ENCODE measurements at regions not wholly inside any gene's neighbourhood (a gene's known extent, or its start where the extent isn't known, plus 50 kb on each side); places are given as distances from the start of the nearest gene placed in this dataset.

GRCh38 chr2:128552806-128553551 is 234.3 kb upstream of the HS6ST1 start:
- no peaks in the 10 kb centered on the region for H3K9me3 ChIP-seq (ENCODE audit: low read length)
- no TSS peak for BruUV-seq (replicated peaks)
- intact Hi-C loops (cut with micrococcal nuclease; ENCODE audit: unreplicated experiment): no loop called here
- H3K36me3 ChIP-seq (replicated peaks in 1 of 2; ENCODE audit: control insufficient read depth in 1 of 2, insufficient read depth in 2 of 2, low read length in 2 of 2): no peaks in the 10 kb centered on the region
- H3K4me2 ChIP-seq (ENCODE audit: low read depth, low read length): no peak overlapping the region
- H3K9ac ChIP-seq (ENCODE audit: insufficient read depth, low read depth, low read length): no peak overlapping the region
- no peaks in the 10 kb centered on the region for H3K79me2 ChIP-seq (ENCODE audit: insufficient read depth, low read length)
- H3K27ac ChIP-seq (ENCODE audit: extremely low read length, insufficient read depth, low read length): no peak overlapping the region
- ChIA-PET POLR2A (no interaction called here), CTCF (ENCODE audit: low intra/inter-chr PET ratio, low total read pairs) (no interaction called here)
- H2AFZ ChIP-seq (ENCODE audit: low read length): no peak overlapping the region
- WGBS (ENCODE audit: low lambda C conversion rate): 30% methylated on average over 10 of the region's 11 CpGs
- H4K20me1 ChIP-seq (ENCODE audit: insufficient read depth, low read length): no peaks in the 10 kb centered on the region
- H3K27me3 ChIP-seq (ENCODE audit: control insufficient read depth in 1 of 2, insufficient read depth in 2 of 2, low read length in 2 of 2): peaks cover 0 to 61% of the 10 kb centered on the region in 2 experiments; a peak in 3 of 5 replicates
- H3K4me3 ChIP-seq (replicated peaks in 1 of 3; ENCODE audit: insufficient read depth in 1 of 3, low read depth in 2 of 3, low read length in 3 of 3): no peak overlapping the region
- H3K4me1 ChIP-seq (ENCODE audit: insufficient read depth, low read length): no peaks in the 10 kb centered on the region; the same call in 1 of the 2 replicates
- FAIRE-seq: no peak
- ATAC-seq: no peak
- DNase-seq (ENCODE audit: low spot score): no peak
- in situ Hi-C loops (cut with HindIII; ENCODE audit: extremely low pct_ligation_motif_present, low pct_unique_long_range_greater_than_20kb): no loop called here
- TF ChIP-seq ZNF891 (CRISPR knock-in tag; IDR thresholded peaks at IDR 0.05) (no peak), ZNF12 (CRISPR knock-in tag; IDR thresholded peaks at IDR 0.05) (no peak), GATAD2A (CRISPR knock-in tag; IDR thresholded peaks at IDR 0.05) (no peak), GABPB1 (CRISPR knock-in tag; IDR thresholded peaks at IDR 0.05) (no peak), CEBPB (IDR thresholded peaks at IDR 0.05; ENCODE audit: borderline replicate concordance, low read depth, low read length) (no peak), ZNF235 (CRISPR knock-in tag; IDR thresholded peaks at IDR 0.05; ENCODE audit: borderline replicate concordance) (no peak), PHF20 (CRISPR knock-in tag; IDR thresholded peaks at IDR 0.05) (no peak), ARNT2 (CRISPR knock-in tag; IDR thresholded peaks at IDR 0.05; ENCODE audit: low read depth) (no peak), BHLHE40 (IDR thresholded peaks at IDR 0.05; ENCODE audit: low read length) (no peak), ZBTB39 (CRISPR knock-in tag; IDR thresholded peaks at IDR 0.05) (no peak), ZNF225 (CRISPR knock-in tag; IDR thresholded peaks at IDR 0.05) (no peak), ZNF142 (CRISPR knock-in tag; IDR thresholded peaks at IDR 0.05) (no peak), TP53 (CRISPR knock-in tag; conservative IDR thresholded peaks at IDR 0.05) (no peak), ATF2 (CRISPR knock-in tag; IDR thresholded peaks at IDR 0.05) (no peak), ZBTB42 (CRISPR knock-in tag; IDR thresholded peaks at IDR 0.05) (no peak), SKI (IDR thresholded peaks at IDR 0.05; ENCODE audit: partially characterized antibody) (no peak), THYN1 (CRISPR knock-in tag; IDR thresholded peaks at IDR 0.05; ENCODE audit: borderline replicate concordance, low read depth) (no peak)
